HG03045 (cell line): ENCODE measurements at regions not wholly inside any gene's neighbourhood (a gene's known extent, or its start where the extent isn't known, plus 50 kb on each side); places are given as distances from the start of the nearest gene placed in this dataset.
"Not testable (repeated sequence)": the region's sequence is repeated elsewhere in the genome, so short reads cannot be mapped to it uniquely, and the experiment has no call there.

Experiments used
- ATAC-seq: cut with Tn5 transposase; IDR thresholded peaks from one replicate; pipeline ENCODE4 v1.9.1; 2021; ENCODE audit warnings: mild to moderate bottlenecking, moderate library complexity; ENCODE audit not compliant: unreplicated experiment

GRCh38 chr7:37598824-37599223, 84.7 kb upstream of the GPR141 start:
- no peak for ATAC-seq

GRCh38 chr7:37601321-37601720, 82.2 kb upstream of the GPR141 start:
- no peak for ATAC-seq

- no peak for ATAC-seq
Observed at GRCh38 chr7:37604078-37604477, 79.5 kb upstream of the GPR141 start.

- not testable (repeated sequence) for ATAC-seq
Observed at GRCh38 chr7:37617406-37617805, 66.2 kb upstream of the GPR141 start.

GRCh38 chr7:37633048-37633447, 50.5 kb upstream of the GPR141 start:
- ATAC-seq, result no peak
